ENCODE measurements at regions not wholly inside any gene's neighbourhood (a gene's known extent, or its start where the extent isn't known, plus 50 kb on each side); places are given as distances from the start of the nearest gene placed in this dataset.
A peak's percentile ranks its signal among the peaks of the same experiment; 100 is the strongest.
"Not testable (repeated sequence)": the region's sequence is repeated elsewhere in the genome, so short reads cannot be mapped to it uniquely, and the experiment has no call there.

DNA sequence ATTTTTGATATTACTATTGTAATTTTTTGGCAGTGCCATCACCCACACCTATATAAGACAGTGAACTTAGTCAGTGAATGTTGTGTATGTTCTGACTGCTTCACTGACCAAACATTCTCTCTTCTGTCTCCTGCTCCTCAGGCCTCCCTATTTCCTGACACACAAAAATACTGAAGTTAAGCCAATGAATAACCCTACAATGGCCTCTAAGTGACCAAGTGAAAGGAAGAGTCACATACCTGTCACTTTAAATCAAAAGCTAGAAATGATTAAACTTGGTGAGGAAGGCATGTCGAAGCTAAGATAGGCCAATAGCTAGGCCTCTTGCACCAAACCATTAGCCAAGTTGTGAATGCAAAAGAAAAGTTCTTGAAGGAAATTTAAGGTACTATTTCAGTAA, 151.9 kb downstream of the RND3 start:
- H3K27me3 ChIP-seq (ENCODE audit: insufficient read depth, insufficient read length), result no peaks in the 10 kb centered on the region
- H3K36me3 ChIP-seq (ENCODE audit: insufficient read depth, insufficient read length, low read length), result no peaks in the 10 kb centered on the region
- DNase-seq (ENCODE audit: low read depth, low spot score), result no peak
- no peak overlapping the region for H3K4me3 ChIP-seq (ENCODE audit: insufficient read length, low read depth)
- no peak for TF ChIP-seq ZNF274 (IDR thresholded peaks at IDR 0.05; ENCODE audit: low read depth, low read length)
- TF ChIP-seq SUZ12 (IDR thresholded peaks at IDR 0.05; ENCODE audit: extremely low read depth, insufficient read depth, insufficient read length), result no peak
- no peak for TF ChIP-seq YY1 (IDR thresholded peaks at IDR 0.05; ENCODE audit: insufficient read depth, insufficient read length)
- H3K9me3 ChIP-seq (ENCODE audit: insufficient read depth, low read length), result no peaks in the 10 kb centered on the region
- H3K4me1 ChIP-seq (ENCODE audit: insufficient read depth, insufficient read length), result no peaks in the 10 kb centered on the region
- H3K9ac ChIP-seq (ENCODE audit: insufficient read length, low read depth), result no peak overlapping the region

DNA sequence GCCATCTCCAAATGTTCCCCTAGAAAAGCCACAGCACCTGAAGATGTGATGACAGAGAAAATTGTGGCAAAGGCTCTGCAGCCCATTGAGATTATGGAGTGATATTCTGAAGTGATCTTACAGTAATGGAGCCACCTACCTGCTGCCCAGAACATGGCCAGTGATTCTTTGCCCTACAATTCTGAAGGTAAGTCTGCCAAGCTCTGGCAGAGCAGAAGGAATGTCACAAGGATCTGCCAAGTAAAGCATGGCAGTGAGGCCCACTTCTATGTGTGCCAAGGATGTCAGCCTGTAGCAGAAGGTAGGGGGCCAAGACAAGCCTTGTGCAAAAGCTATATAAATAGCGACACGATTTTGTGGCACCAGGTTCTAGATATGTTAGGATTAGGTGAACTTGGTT, 155.1 kb downstream of the RND3 start:
- no peak overlapping the region for H3K9ac ChIP-seq (ENCODE audit: insufficient read length, low read depth)
- TF ChIP-seq SUZ12 (IDR thresholded peaks at IDR 0.05; ENCODE audit: extremely low read depth, insufficient read depth, insufficient read length), result no peak
- no peak for TF ChIP-seq YY1 (IDR thresholded peaks at IDR 0.05; ENCODE audit: insufficient read depth, insufficient read length)
- TF ChIP-seq ZNF274 (IDR thresholded peaks at IDR 0.05; ENCODE audit: low read depth, low read length), result no peak
- no peaks in the 10 kb centered on the region for H3K27me3 ChIP-seq (ENCODE audit: insufficient read depth, insufficient read length)
- no peak for DNase-seq (ENCODE audit: low read depth, low spot score)
- no peaks in the 10 kb centered on the region for H3K36me3 ChIP-seq (ENCODE audit: insufficient read depth, insufficient read length, low read length)
- no peak overlapping the region for H3K4me3 ChIP-seq (ENCODE audit: insufficient read length, low read depth)
- H3K4me1 ChIP-seq (ENCODE audit: insufficient read depth, insufficient read length), result no peaks in the 10 kb centered on the region
- no peaks in the 10 kb centered on the region for H3K9me3 ChIP-seq (ENCODE audit: insufficient read depth, low read length)

- Histone ChIP-seq H3K4me3 (ENCODE audit: insufficient read length, low read depth) (no peak overlapping the region), H3K9ac (ENCODE audit: insufficient read length, low read depth) (no peak overlapping the region), H3K36me3 (ENCODE audit: insufficient read depth, insufficient read length, low read length) (no peaks in the 10 kb centered on the region), H3K27me3 (ENCODE audit: insufficient read depth, insufficient read length) (no peaks in the 10 kb centered on the region), H3K9me3 (ENCODE audit: insufficient read depth, low read length) (no peaks in the 10 kb centered on the region), H3K4me1 (ENCODE audit: insufficient read depth, insufficient read length) (no peaks in the 10 kb centered on the region)
- DNase-seq (ENCODE audit: low read depth, low spot score), result peak; percentile 13
- no peak for TF ChIP-seq ZNF274 (IDR thresholded peaks at IDR 0.05; ENCODE audit: low read depth, low read length)
- no peak for TF ChIP-seq YY1 (IDR thresholded peaks at IDR 0.05; ENCODE audit: insufficient read depth, insufficient read length)
- TF ChIP-seq SUZ12 (IDR thresholded peaks at IDR 0.05; ENCODE audit: extremely low read depth, insufficient read depth, insufficient read length), result no peak
Measured at GRCh38 chr2:150327564-150328489, 159.6 kb downstream of the RND3 start.

DNA sequence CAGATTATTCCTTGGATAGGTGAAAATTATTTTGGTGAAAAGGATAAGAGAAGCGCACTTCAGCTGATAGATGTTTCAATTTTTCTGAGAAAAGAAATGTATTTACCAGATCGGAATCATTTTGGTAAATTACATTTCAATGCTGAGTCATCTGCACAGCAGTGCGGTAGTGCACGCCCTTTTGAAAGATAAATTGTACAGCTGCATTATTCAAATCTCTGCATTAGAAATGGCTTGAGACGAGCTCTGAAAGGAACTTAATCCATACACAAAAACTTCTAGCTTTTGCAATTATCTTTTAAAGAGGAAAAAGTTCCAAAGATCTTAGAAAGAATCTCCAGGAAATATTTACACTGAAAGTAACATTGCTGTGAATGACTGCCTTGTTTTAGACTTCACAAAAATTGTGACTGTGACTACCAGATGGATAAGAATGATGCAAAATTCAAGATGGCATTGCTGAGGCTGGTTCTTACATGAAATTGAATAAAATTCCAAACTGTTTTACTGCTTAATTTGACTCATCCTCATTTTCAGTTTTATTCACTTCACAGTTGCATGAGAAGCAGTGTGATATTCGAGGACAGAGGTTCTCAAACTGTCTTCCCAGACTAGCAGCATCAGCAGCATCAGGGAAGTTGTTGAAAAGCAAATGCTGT, 161.7 kb downstream of the RND3 start:
- DNase-seq (ENCODE audit: low read depth, low spot score), result no peak

GRCh38 chr2:150323071-150323470, 164.4 kb downstream of the RND3 start:
- not testable (repeated sequence) for H3K36me3 ChIP-seq (ENCODE audit: insufficient read depth, insufficient read length, low read length); H3K9me3 ChIP-seq (ENCODE audit: insufficient read depth, low read length); H3K4me1 ChIP-seq (ENCODE audit: insufficient read depth, insufficient read length); DNase-seq (ENCODE audit: low read depth, low spot score); H3K4me3 ChIP-seq (ENCODE audit: insufficient read length, low read depth); H3K27me3 ChIP-seq (ENCODE audit: insufficient read depth, insufficient read length); H3K9ac ChIP-seq (ENCODE audit: insufficient read length, low read depth)

More for the DNA sequence above, 161.7 kb downstream of the RND3 start:
- Histone ChIP-seq H3K4me3 (ENCODE audit: insufficient read length, low read depth) (no peak overlapping the region), H3K4me1 (ENCODE audit: insufficient read depth, insufficient read length) (no peaks in the 10 kb centered on the region), H3K9ac (ENCODE audit: insufficient read length, low read depth) (no peak overlapping the region), H3K36me3 (ENCODE audit: insufficient read depth, insufficient read length, low read length) (no peaks in the 10 kb centered on the region), H3K9me3 (ENCODE audit: insufficient read depth, low read length) (no peaks in the 10 kb centered on the region), H3K27me3 (ENCODE audit: insufficient read depth, insufficient read length) (no peaks in the 10 kb centered on the region)
- TF ChIP-seq YY1 (IDR thresholded peaks at IDR 0.05; ENCODE audit: insufficient read depth, insufficient read length), result no peak

DNA sequence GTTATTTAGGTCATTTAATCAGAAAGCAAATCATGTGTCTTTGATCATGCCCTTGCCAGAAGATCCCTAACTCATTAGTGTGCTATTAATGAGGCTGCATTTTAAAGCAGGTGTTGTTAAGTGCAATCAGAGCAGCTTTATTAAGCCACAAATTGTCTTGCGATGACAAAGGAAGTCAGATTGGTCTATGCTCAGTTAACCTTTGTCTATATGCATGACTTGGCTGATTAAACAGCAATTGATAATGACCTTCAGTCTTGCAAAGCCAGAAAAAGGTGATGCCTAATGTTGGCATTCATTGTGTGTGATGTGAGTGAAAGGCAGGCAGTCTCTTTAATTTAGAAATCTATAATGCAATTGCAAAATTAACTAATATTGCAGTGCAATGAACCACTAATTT, 166.9 kb downstream of the RND3 start:
- no peaks in the 10 kb centered on the region for H3K4me1 ChIP-seq (ENCODE audit: insufficient read depth, insufficient read length)
- H3K4me3 ChIP-seq (ENCODE audit: insufficient read length, low read depth), result no peak overlapping the region
- DNase-seq (ENCODE audit: low read depth, low spot score), result no peak

GRCh38 chr2:150319658-150320555, 167.6 kb downstream of the RND3 start:
- Histone ChIP-seq H3K36me3 (ENCODE audit: insufficient read depth, insufficient read length, low read length) (no peaks in the 10 kb centered on the region), H3K27me3 (ENCODE audit: insufficient read depth, insufficient read length) (no peaks in the 10 kb centered on the region), H3K4me1 (ENCODE audit: insufficient read depth, insufficient read length) (no peaks in the 10 kb centered on the region), H3K9ac (ENCODE audit: insufficient read length, low read depth) (no peak overlapping the region), H3K4me3 (ENCODE audit: insufficient read length, low read depth) (no peak overlapping the region), H3K9me3 (ENCODE audit: insufficient read depth, low read length) (no peaks in the 10 kb centered on the region)
- TF ChIP-seq ZNF274 (IDR thresholded peaks at IDR 0.05; ENCODE audit: low read depth, low read length) (no peak), YY1 (IDR thresholded peaks at IDR 0.05; ENCODE audit: insufficient read depth, insufficient read length) (no peak), SUZ12 (IDR thresholded peaks at IDR 0.05; ENCODE audit: extremely low read depth, insufficient read depth, insufficient read length) (no peak)
- DNase-seq (ENCODE audit: low read depth, low spot score), result no peak

More for the DNA sequence above, 166.9 kb downstream of the RND3 start:
- Histone ChIP-seq H3K9me3 (ENCODE audit: insufficient read depth, low read length) (no peaks in the 10 kb centered on the region), H3K9ac (ENCODE audit: insufficient read length, low read depth) (no peak overlapping the region), H3K36me3 (ENCODE audit: insufficient read depth, insufficient read length, low read length) (no peaks in the 10 kb centered on the region), H3K27me3 (ENCODE audit: insufficient read depth, insufficient read length) (no peaks in the 10 kb centered on the region)
- TF ChIP-seq SUZ12 (IDR thresholded peaks at IDR 0.05; ENCODE audit: extremely low read depth, insufficient read depth, insufficient read length) (no peak), YY1 (IDR thresholded peaks at IDR 0.05; ENCODE audit: insufficient read depth, insufficient read length) (no peak), ZNF274 (IDR thresholded peaks at IDR 0.05; ENCODE audit: low read depth, low read length) (no peak)
